Testis (tissue), 2 donors: ENCODE measurements at regions not wholly inside any gene's neighbourhood (a gene's known extent, or its start where the extent isn't known, plus 50 kb on each side); places are given as distances from the start of the nearest gene placed in this dataset.

Experiments
- CTCF ChIP-seq, 3 experiments: fragments of 450-650 bp in 2 of 3; fragments of 200-600 bp in 1 of 3; sonication (generic) in 1 of 3; IDR thresholded peaks; one replicate each; pipeline ENCODE4 v1.5.1; 2016 to 2019; ENCODE audit warnings: antibody characterized with exemption in 3 of 3, mild to moderate bottlenecking in 2 of 3, moderate library complexity in 1 of 3
- POLR2A ChIP-seq: fragments of 450-650 bp; IDR thresholded peaks from one replicate; pipeline ENCODE4 v1.6.1; 2017; ENCODE audit warnings: antibody characterized with exemption, mild to moderate bottlenecking, moderate library complexity

GRCh38 chr2:160700021-160700814 lies 206.6 kb upstream of the RBMS1 start:
- TF ChIP-seq CTCF (IDR thresholded peaks at IDR 0.05) (no peak), POLR2A (no peak)
